ENCODE measurements at regions not wholly inside any gene's neighbourhood (a gene's known extent, or its start where the extent isn't known, plus 50 kb on each side); places are given as distances from the start of the nearest gene placed in this dataset.

GRCh38 chr5:82723168-82723567, 354.0 kb downstream of the TMEM167A start:
- TF ChIP-seq CTCF (IDR thresholded peaks at IDR 0.05; ENCODE audit: insufficient read depth, low read length) (no peak), GABPA (IDR thresholded peaks at IDR 0.05; ENCODE audit: low read depth) (no peak), POLR2AphosphoS5 (IDR thresholded peaks at IDR 0.05; ENCODE audit: low read depth) (no peak)

Measured in HL-60 (cell line).